MM.1S (cell line): ENCODE measurements at regions not wholly inside any gene's neighbourhood (a gene's known extent, or its start where the extent isn't known, plus 50 kb on each side); places are given as distances from the start of the nearest gene placed in this dataset.

Experiments used
- DNase-seq: peaks from one replicate; pipeline ENCODE4 v3.0.0-alpha.2; 2015
- H2AFZ ChIP-seq: fragments of 300-600 bp; sonication (generic); 2 replicates; pipeline ENCODE4 v1.6.0; 2016; ENCODE audit warnings: antibody characterized with exemption, low read length
- H3F3A ChIP-seq: fragments of 300-600 bp; sonication (generic); 2 replicates; pipeline ENCODE4 v1.6.1; 2016; ENCODE audit warnings: mild to moderate bottlenecking, antibody characterized with exemption, low read length, moderate library complexity, mixed read lengths; ENCODE audit not compliant: insufficient read depth
- H3K27ac ChIP-seq: fragments of 300-600 bp; sonication (generic); 2 replicates; pipeline ENCODE4 v1.5.1; 2016; ENCODE audit warnings: mild to moderate bottlenecking, low read length
- H3K27me3 ChIP-seq: fragments of 300-600 bp; sonication (generic); replicated peaks from 2 replicates; pipeline ENCODE4 v1.6.0; 2016; ENCODE audit warnings: low read length; ENCODE audit not compliant: insufficient read depth
- H3K36me3 ChIP-seq: fragments of 300-600 bp; sonication (generic); replicated peaks from 2 replicates; pipeline ENCODE4 v1.6.1; 2016; ENCODE audit warnings: mild to moderate bottlenecking, low read length, mixed read lengths; ENCODE audit not compliant: insufficient read depth
- H3K4me1 ChIP-seq: fragments of 300-600 bp; sonication (generic); 2 replicates; pipeline ENCODE4 v1.6.1; 2016; ENCODE audit warnings: low read length, mixed read lengths
- H3K4me2 ChIP-seq: fragments of 300-600 bp; sonication (generic); 2 replicates; pipeline ENCODE4 v1.6.0; 2016; ENCODE audit warnings: low read depth, low read length
- H3K4me3 ChIP-seq: fragments of 300-600 bp; sonication (generic); 2 replicates; pipeline ENCODE4 v1.5.1; 2016; ENCODE audit warnings: low read length, mixed read lengths
- H3K79me2 ChIP-seq: fragments of 300-600 bp; sonication (generic); 2 replicates; pipeline ENCODE4 v1.6.1; 2016; ENCODE audit warnings: mixed run types, low read length, mixed read lengths
- H3K9ac ChIP-seq: fragments of 300-600 bp; sonication (generic); 2 replicates; pipeline ENCODE4 v1.6.1; 2016; ENCODE audit warnings: low read length, mixed read lengths
- H3K9me2 ChIP-seq: fragments of 300-600 bp; sonication (generic); replicated peaks from 2 replicates; pipeline ENCODE4 v1.6.1; 2016; ENCODE audit warnings: mild to moderate bottlenecking, low read length, mixed read lengths; ENCODE audit not compliant: insufficient read depth
- H3K9me3 ChIP-seq: fragments of 300-600 bp; sonication (generic); replicated peaks from 2 replicates; pipeline ENCODE4 v1.6.1; 2016; ENCODE audit warnings: mild to moderate bottlenecking, low read length, mixed read lengths; ENCODE audit not compliant: insufficient read depth
- H4K20me1 ChIP-seq: fragments of 300-600 bp; sonication (generic); 2 replicates; pipeline ENCODE4 v1.6.1; 2016; ENCODE audit warnings: mild to moderate bottlenecking, low read length, moderate library complexity, mixed read lengths; ENCODE audit not compliant: insufficient read depth
- EZH2 ChIP-seq: fragments of 300-600 bp; sonication (generic); optimal IDR thresholded peaks from 2 replicates; pipeline ENCODE3; 2017; ENCODE audit warnings: low read depth, mild to moderate bottlenecking, antibody characterized with exemption, low read length, mixed read lengths
- EZH2phosphoT487 ChIP-seq: fragments of 300-600 bp; sonication (generic); IDR thresholded peaks from 2 replicates; pipeline ENCODE4 v1.6.1; 2018; ENCODE audit warnings: antibody characterized with exemption, low read length
- TF ChIP-seq, protein P1 (sequence below): fragments of 300-600 bp; sonication (generic); IDR thresholded peaks from 2 replicates; pipeline ENCODE4 v1.5.1; 2016; ENCODE audit warnings: antibody characterized with exemption, low read length, mixed read lengths

DNA sequence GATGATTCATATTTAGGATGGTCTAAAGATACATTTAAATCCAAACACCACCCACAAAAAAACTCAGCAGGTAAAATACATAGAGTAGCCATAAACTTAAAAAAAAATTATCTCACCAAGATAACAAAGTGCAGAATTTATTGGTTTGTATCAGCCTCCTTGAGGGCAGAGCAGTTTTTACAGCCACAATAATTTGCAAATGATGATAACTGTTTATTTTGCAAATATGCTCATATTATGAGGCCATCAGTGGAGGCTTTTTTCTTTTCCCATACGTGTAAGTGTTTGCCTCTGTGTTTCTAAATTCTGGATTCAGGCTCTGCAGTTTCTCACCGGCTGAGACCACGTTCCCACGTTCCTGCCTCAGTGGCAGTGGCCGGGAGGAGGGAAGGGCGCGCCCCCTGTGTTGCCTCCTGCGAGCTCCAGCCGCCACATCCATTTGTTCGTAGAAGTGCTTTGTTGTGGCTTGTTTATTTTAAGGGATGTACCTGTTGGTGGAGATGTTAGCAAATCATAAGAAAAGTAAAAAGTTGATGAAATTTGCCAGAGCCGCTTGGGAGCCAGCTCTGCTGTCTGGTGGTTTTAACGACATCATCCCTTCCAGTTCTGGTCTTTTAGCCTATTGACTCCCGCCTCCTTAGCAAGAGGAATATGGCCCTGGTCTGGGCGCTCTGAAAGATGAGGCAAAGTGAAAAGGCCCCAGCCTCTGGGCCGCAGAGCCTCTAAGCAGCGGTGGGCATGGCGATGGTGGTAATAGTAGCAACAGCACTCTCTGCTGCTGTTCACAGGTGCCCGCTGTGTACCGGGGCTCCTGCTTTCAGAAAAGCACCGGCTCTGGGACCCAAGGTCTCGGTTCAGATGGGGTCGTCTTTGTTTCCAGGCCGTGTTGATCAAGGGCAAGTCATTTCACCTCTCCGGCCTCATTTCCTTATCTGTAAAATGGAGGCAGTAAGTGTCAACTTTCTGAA lies 66.7 kb upstream of the PPARA start:
- no peak for DNase-seq
- H3F3A ChIP-seq: no peaks in the 10 kb centered on the region
- H3K79me2 ChIP-seq: no peaks in the 10 kb centered on the region
- no peaks in the 10 kb centered on the region for H3K4me1 ChIP-seq
- no peak overlapping the region for H3K9ac ChIP-seq
- TF ChIP-seq EZH2 (no peak), EZH2phosphoT487 (no peak)
- TF ChIP-seq, protein P1, sequence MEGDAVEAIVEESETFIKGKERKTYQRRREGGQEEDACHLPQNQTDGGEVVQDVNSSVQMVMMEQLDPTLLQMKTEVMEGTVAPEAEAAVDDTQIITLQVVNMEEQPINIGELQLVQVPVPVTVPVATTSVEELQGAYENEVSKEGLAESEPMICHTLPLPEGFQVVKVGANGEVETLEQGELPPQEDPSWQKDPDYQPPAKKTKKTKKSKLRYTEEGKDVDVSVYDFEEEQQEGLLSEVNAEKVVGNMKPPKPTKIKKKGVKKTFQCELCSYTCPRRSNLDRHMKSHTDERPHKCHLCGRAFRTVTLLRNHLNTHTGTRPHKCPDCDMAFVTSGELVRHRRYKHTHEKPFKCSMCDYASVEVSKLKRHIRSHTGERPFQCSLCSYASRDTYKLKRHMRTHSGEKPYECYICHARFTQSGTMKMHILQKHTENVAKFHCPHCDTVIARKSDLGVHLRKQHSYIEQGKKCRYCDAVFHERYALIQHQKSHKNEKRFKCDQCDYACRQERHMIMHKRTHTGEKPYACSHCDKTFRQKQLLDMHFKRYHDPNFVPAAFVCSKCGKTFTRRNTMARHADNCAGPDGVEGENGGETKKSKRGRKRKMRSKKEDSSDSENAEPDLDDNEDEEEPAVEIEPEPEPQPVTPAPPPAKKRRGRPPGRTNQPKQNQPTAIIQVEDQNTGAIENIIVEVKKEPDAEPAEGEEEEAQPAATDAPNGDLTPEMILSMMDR: no peak
- H2AFZ ChIP-seq: no peak overlapping the region
- H3K27me3 ChIP-seq: no peaks in the 10 kb centered on the region
- H4K20me1 ChIP-seq: no peaks in the 10 kb centered on the region
- no peak overlapping the region for H3K27ac ChIP-seq
- H3K36me3 ChIP-seq: no peaks in the 10 kb centered on the region
- H3K9me3 ChIP-seq: no peaks in the 10 kb centered on the region
- H3K9me2 ChIP-seq: no peaks in the 10 kb centered on the region
- H3K4me3 ChIP-seq: no peak overlapping the region
- no peak overlapping the region for H3K4me2 ChIP-seq

DNA sequence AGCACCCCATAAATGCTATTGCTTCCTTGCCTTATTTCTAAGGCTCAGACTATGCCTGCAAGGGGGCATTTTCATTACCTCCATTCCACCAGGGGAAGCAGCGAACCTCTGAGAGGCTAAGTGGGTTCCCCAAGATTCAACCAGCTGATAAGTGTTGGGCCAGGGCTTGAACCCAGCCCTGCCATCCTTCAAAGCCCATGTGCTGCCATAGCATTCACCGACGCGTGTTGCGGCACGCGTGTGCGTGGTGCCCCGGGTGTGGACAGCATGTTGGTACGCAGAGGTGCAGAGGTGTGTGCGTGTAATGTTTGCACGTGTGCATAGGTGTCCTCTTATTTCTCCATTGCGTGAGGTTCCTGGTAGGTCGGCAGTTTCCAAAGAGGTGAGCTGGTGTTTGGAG lies 66.0 kb upstream of the PPARA start:
- Histone ChIP-seq H4K20me1 (no peaks in the 10 kb centered on the region), H3K27ac (no peak overlapping the region), H3K9ac (no peak overlapping the region), H3K9me2 (no peaks in the 10 kb centered on the region), H3K4me3 (no peak overlapping the region), H3K36me3 (no peaks in the 10 kb centered on the region), H3K27me3 (no peaks in the 10 kb centered on the region), H3F3A (no peaks in the 10 kb centered on the region), H3K4me1 (no peaks in the 10 kb centered on the region), H2AFZ (no peak overlapping the region), H3K4me2 (no peak overlapping the region), H3K9me3 (no peaks in the 10 kb centered on the region), H3K79me2 (no peaks in the 10 kb centered on the region)
- no peak for DNase-seq
- TF ChIP-seq EZH2: no peak
- TF ChIP-seq EZH2phosphoT487: no peak
- TF ChIP-seq, protein P1: no peak

DNA sequence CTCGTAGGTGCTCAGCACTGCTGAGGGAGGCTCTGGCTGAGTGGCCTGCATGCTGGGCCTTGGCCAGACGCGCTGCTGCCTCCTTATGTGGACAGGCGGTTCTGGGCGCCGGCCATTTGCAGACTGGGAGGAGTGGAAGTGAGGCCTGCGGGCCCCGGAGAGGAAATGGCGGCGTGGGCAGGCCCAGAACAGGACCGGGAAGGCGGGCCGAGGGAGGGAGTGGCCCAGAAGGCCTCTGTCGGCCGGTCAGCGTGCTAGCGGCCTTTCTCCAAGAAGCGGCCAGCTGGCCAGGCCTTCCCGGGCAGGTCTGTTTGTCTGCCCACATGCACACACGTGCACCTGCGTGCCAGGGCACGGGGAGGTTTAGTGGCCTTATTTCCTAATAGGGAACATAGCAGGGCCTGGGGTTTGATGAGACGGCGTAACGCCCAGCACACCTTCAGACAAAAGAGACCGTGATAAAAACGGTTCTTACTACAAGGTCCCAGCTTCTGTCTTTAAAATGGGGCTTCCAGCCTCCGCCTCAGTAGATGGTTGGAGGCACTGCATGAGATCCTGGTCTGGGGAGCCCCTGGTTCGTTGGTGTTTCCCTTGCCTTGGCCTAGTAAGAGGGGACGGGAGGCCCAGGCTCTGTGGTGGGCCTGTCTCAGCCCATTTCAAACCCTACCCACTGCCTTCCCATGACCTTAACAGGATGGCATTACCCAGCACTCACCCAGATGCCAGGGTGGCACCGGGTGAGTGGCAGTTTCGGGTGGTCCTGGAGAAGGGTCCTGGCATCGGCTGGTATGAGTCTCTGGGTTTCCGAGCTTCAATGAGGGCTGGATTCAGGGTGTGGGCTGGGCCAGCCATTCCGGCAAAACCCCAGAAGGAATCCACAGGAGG lies 65.1 kb upstream of the PPARA start:
- H3F3A ChIP-seq: no peaks in the 10 kb centered on the region
- TF ChIP-seq EZH2 (no peak), EZH2phosphoT487 (no peak)
- no peaks in the 10 kb centered on the region for H3K4me1 ChIP-seq
- no peak overlapping the region for H3K4me2 ChIP-seq
- H2AFZ ChIP-seq: no peak overlapping the region
- no peaks in the 10 kb centered on the region for H3K9me3 ChIP-seq
- H3K4me3 ChIP-seq: no peak overlapping the region
- no peak overlapping the region for H3K9ac ChIP-seq
- no peaks in the 10 kb centered on the region for H4K20me1 ChIP-seq
- DNase-seq: no peak
- no peaks in the 10 kb centered on the region for H3K79me2 ChIP-seq
- no peaks in the 10 kb centered on the region for H3K27me3 ChIP-seq
- no peak overlapping the region for H3K27ac ChIP-seq
- no peaks in the 10 kb centered on the region for H3K36me3 ChIP-seq
- H3K9me2 ChIP-seq: no peaks in the 10 kb centered on the region
